K562 (cell line): ENCODE measurements at regions not wholly inside any gene's neighbourhood (a gene's known extent, or its start where the extent isn't known, plus 50 kb on each side); places are given as distances from the start of the nearest gene placed in this dataset.

Source experiments
- ATAC-seq: fragments of 200-7000 bp; cut with Tn5 transposase; 3 replicates; pipeline ENCODE4 v1.9.1; 2020; ENCODE audit warnings: moderate library complexity
- BruUV-seq: library from RNA; stranded (reverse); fragments of 400-500 nt; replicated peaks from 2 replicates; lab custom pipeline; 2021; lab: Mats Ljungman, UMichigan
- CTCF ChIA-PET: fragments of 300-600 bp; formaldehyde crosslinking; extraction: SDS; loops from one replicate; lab custom pipeline; 2021; ENCODE audit warnings: low intra/inter-chr PET ratio; lab: Yijun Ruan, JAX
- POLR2A ChIA-PET: fragments of 300-600, 350-650 bp; sonication (Branson Sonifier 250); formaldehyde crosslinking; extraction: SDS; loops from one replicate; lab custom pipeline; 2021; ENCODE audit warnings: antibody characterized with exemption, inconsistent platforms; lab: Yijun Ruan, JAX
- DNase-seq, 4 experiments: peaks; one replicate each; pipeline versions ENCODE4 v3.0.0 to v3.0.0-alpha.2; 2011 to 2018; ENCODE audit warnings: low spot score in 3 of 4, mixed read lengths in 3 of 4; ENCODE audit errors: extremely low read depth in 1 of 4
- FAIRE-seq: peaks from 2 replicates; lab custom pipeline; 2011; peaks lifted over from hg19 to GRCh38; lab: Jason Lieb, UNC
- H2AFZ ChIP-seq: 2 replicates; pipeline ENCODE4 v1.6.0; 2011; ENCODE audit warnings: low read depth, low read length, control low read depth, inconsistent platforms
- H3K27ac ChIP-seq: fragments of 200-600 bp; 3 replicates; pipeline ENCODE4 v1.8.0; 2011; ENCODE audit warnings: low read depth, mild to moderate bottlenecking, control low read depth, inconsistent platforms, low read length, moderate library complexity, mixed read lengths; ENCODE audit errors: extremely low read depth
- H3K27me3 ChIP-seq, 2 experiments: fragments of 300-600 bp in 1 of 2; 2 replicates in 1 of 2; 3 replicates in 1 of 2; pipeline versions ENCODE4 v1.6.0 to v1.8.0; 2011; ENCODE audit warnings: inconsistent platforms in 2 of 2, low read length in 2 of 2, mild to moderate bottlenecking in 1 of 2, mixed read lengths in 1 of 2, moderate library complexity in 1 of 2; ENCODE audit not compliant: control insufficient read depth in 2 of 2, insufficient read depth in 2 of 2
- H3K36me3 ChIP-seq: fragments of 300-600 bp; 3 replicates; pipeline ENCODE4 v1.8.0; 2011; ENCODE audit warnings: mild to moderate bottlenecking, low read length, inconsistent platforms; ENCODE audit not compliant: control insufficient read depth, insufficient read depth
- H3K4me1 ChIP-seq, 2 experiments: fragments of 200-600 bp in 1 of 2; replicated peaks in 1 of 2; 2 replicates in 1 of 2; 3 replicates in 1 of 2; pipeline versions ENCODE4 v1.5.1 to v1.8.0; 2011; ENCODE audit warnings: inconsistent platforms in 2 of 2, low read length in 2 of 2, mild to moderate bottlenecking in 1 of 2, mixed read lengths in 1 of 2, moderate library complexity in 1 of 2; ENCODE audit not compliant: control insufficient read depth in 2 of 2, insufficient read depth in 2 of 2
- H3K4me2 ChIP-seq: 2 replicates; pipeline ENCODE4 v1.6.1; 2011; ENCODE audit warnings: low read length, control low read depth, inconsistent platforms, mixed read lengths; ENCODE audit not compliant: insufficient read depth
- H3K4me3 ChIP-seq: fragments of 200-600 bp; sonication (generic), shearing (Covaris generic); 2 replicates; pipeline ENCODE4 v1.5.1; 2016; ENCODE audit warnings: control low read depth, inconsistent platforms
- H3K79me2 ChIP-seq: fragments of 200-600 bp; 3 replicates; pipeline ENCODE4 v1.8.0; 2011; ENCODE audit warnings: low read length, inconsistent platforms; ENCODE audit not compliant: control insufficient read depth, insufficient read depth
- H3K9ac ChIP-seq, 2 experiments: 2 replicates each; pipeline versions ENCODE4 v1.6.0 to v1.6.1; 2011; ENCODE audit warnings: low read depth in 2 of 2, low read length in 2 of 2, control low read depth in 1 of 2, inconsistent platforms in 1 of 2, mild to moderate bottlenecking in 1 of 2, mixed read lengths in 1 of 2; ENCODE audit not compliant: insufficient read depth in 1 of 2
- H3K9me1 ChIP-seq: one replicate; pipeline ENCODE4 v1.6.0; 2011; ENCODE audit warnings: inconsistent platforms, mild to moderate bottlenecking, low read length, moderate library complexity; ENCODE audit not compliant: control insufficient read depth, insufficient read depth
- H3K9me3 ChIP-seq: replicated peaks from 2 replicates; pipeline ENCODE4 v1.5.1; 2011; ENCODE audit warnings: low read depth, low read length, inconsistent platforms; ENCODE audit not compliant: control insufficient read depth, insufficient read depth
- H4K20me1 ChIP-seq: replicated peaks from 2 replicates; pipeline ENCODE4 v1.6.1; 2011; ENCODE audit warnings: low read length, inconsistent platforms, mixed read lengths; ENCODE audit not compliant: control insufficient read depth, insufficient read depth
- ATF7 ChIP-seq: fragments of 450-650 bp; IDR thresholded peaks from 2 replicates; pipeline ENCODE4 v1.7.1; 2014; ENCODE audit warnings: mild to moderate bottlenecking, moderate library complexity
- BRD9 ChIP-seq: fragments of 450-650 bp; IDR thresholded peaks from 2 replicates; pipeline ENCODE4 v1.6.1; 2018; ENCODE audit warnings: low read depth; ENCODE audit not compliant: partially characterized antibody
- CEBPG ChIP-seq, 3 experiments: fragments of 200-800 bp in 1 of 3; sonication (Bioruptor generic) in 1 of 3; sonication (generic) in 1 of 3; formaldehyde crosslinking in 1 of 3; IDR thresholded peaks in 2 of 3; conservative IDR thresholded peaks in 1 of 3; 2 replicates each; pipeline versions ENCODE4 v1.6.1 to v1.8.0; 2016 to 2022; ENCODE audit warnings: missing compliant biosample characterization in 2 of 3, missing genetic modification characterization in 2 of 3, mild to moderate bottlenecking in 1 of 3, missing genetic modification reagents in 1 of 3
- FUS ChIP-seq: fragments of 200-400 bp; formaldehyde crosslinking; optimal IDR thresholded peaks from 2 replicates; pipeline ENCODE3; 2017; ENCODE audit warnings: low read depth, low read length
- GTF2F1 ChIP-seq: IDR thresholded peaks from 2 replicates; pipeline ENCODE4 v1.6.1; 2011; ENCODE audit warnings: low read depth, low read length, improper control_type of control experiment
- KLF1 ChIP-seq: fragments of 450-650 bp; IDR thresholded peaks from 2 replicates; pipeline ENCODE4 v1.6.1; 2016; ENCODE audit warnings: missing genetic modification characterization, missing compliant biosample characterization
- KLF13 ChIP-seq: fragments of 450-650 bp; IDR thresholded peaks from 2 replicates; pipeline ENCODE4 v1.6.1; 2016; ENCODE audit warnings: missing genetic modification characterization, low read depth, mild to moderate bottlenecking, missing compliant biosample characterization, moderate library complexity, borderline replicate concordance
- MXD1 ChIP-seq: fragments of 250-450 bp; sonication (Bioruptor Pico); IDR thresholded peaks from 2 replicates; pipeline ENCODE4 v1.8.0; 2021; ENCODE audit warnings: borderline replicate concordance, mild to moderate bottlenecking, moderate library complexity; ENCODE audit not compliant: poor library complexity, severe bottlenecking
- NFATC3 ChIP-seq: fragments of 450-650 bp; IDR thresholded peaks from 2 replicates; pipeline ENCODE4 v1.6.1; 2017; ENCODE audit warnings: mild to moderate bottlenecking
- OTX1 ChIP-seq: fragments of 450-650 bp; formaldehyde crosslinking; IDR thresholded peaks from 2 replicates; pipeline ENCODE4 v1.4.0; 2022; ENCODE audit warnings: mild to moderate bottlenecking
- PREB ChIP-seq: sonication (generic); formaldehyde crosslinking; IDR thresholded peaks from 2 replicates; pipeline ENCODE4 v1.8.1; 2023; ENCODE audit warnings: mild to moderate bottlenecking, missing genetic modification reagents
- SMC3 ChIP-seq: conservative IDR thresholded peaks from 2 replicates; pipeline ENCODE4 v1.6.1; 2011; ENCODE audit warnings: low read depth, low read length, improper control_type of control experiment; ENCODE audit not compliant: insufficient read depth
- SP1 ChIP-seq: sonication (generic); formaldehyde crosslinking; IDR thresholded peaks from 2 replicates; pipeline ENCODE4 v1.8.1; 2022; ENCODE audit warnings: mild to moderate bottlenecking, missing genetic modification reagents
- TCF7 ChIP-seq: sonication (generic); IDR thresholded peaks from 2 replicates; pipeline ENCODE4 v1.6.1; 2016; ENCODE audit warnings: antibody characterized with exemption, borderline replicate concordance
- THAP12 ChIP-seq: fragments of 250-450 bp; sonication (Bioruptor Pico); IDR thresholded peaks from 2 replicates; pipeline ENCODE4 v1.9.0; 2021; ENCODE audit warnings: mild to moderate bottlenecking, inconsistent platforms
- ZC3H11A ChIP-seq: IDR thresholded peaks from 2 replicates; pipeline ENCODE4 v1.6.1; 2012; ENCODE audit warnings: low read depth, low read length, improper control_type of control experiment
- ZNF232 ChIP-seq: sonication (generic); formaldehyde crosslinking; IDR thresholded peaks from 2 replicates; pipeline ENCODE4 v1.8.0; 2022; ENCODE audit warnings: mild to moderate bottlenecking, missing genetic modification reagents
- ZNF354B ChIP-seq: fragments of 250-450 bp; sonication (Bioruptor Pico); IDR thresholded peaks from 2 replicates; pipeline ENCODE4 v1.4.0; 2020
- ZNF764 ChIP-seq: fragments of 250-450 bp; sonication (Bioruptor Pico); IDR thresholded peaks from 2 replicates; pipeline ENCODE4 v1.4.0; 2020; ENCODE audit warnings: low read depth, mild to moderate bottlenecking, moderate library complexity
- WGBS: fragments of 100-300 bp; shearing (Covaris generic); methylation state at CpG from one replicate; pipeline ENCODE4 v1.1.6; 2016; ENCODE audit warnings: low coverage, mixed read lengths; ENCODE audit not compliant: insufficient coverage; ENCODE audit errors: missing lambda C conversion rate; 5-methylcytosine and 5-hydroxymethylcytosine counted together
- in situ Hi-C: fragments of 300-500 bp; cut with MboI; formaldehyde crosslinking; loops from 4 replicates; pipeline ENCODE4 v1.15.0; 2018; ENCODE audit warnings: inconsistent platforms, mixed read lengths
- intact Hi-C: fragments of 100-400 bp; cut with micrococcal nuclease; formaldehyde crosslinking; loops from 2 replicates; pipeline ENCODE4 v1.14.2; 2022

DNA sequence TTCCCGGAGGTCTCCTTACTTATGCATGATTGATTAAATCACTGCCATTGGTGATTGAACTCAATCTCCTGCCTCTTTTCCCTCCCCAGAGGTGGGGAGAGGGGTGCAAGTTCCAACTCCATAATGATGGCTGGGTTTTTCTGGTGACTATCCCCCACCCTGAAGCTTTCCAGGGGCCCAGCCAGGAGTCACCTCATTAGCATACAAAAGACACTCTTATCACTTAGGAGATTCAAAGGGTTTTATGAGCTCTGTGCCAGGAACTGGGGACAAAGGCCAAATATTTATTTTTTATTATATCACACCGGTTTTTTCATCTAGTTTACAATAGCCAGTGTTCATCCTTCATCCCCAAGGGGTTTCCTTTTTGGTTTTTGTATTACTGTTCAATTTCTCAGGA lies 300.7 kb downstream of the ETNK1 start:
- ATAC-seq (no peak), DNase-seq (no peak), FAIRE-seq (no peak)
- no peak overlapping the region for H3K27ac ChIP-seq
- no peak overlapping the region for H3K9ac ChIP-seq
- H3K9me3 ChIP-seq, result no peaks in the 10 kb centered on the region
- H3K9me1 ChIP-seq, result no peaks in the 10 kb centered on the region
- H3K4me1 ChIP-seq, result no peaks in the 10 kb centered on the region
- 0% methylated on average over 2 of the region's 2 CpGs for WGBS
- POLR2A ChIA-PET, result no interaction called here
- H3K36me3 ChIP-seq, result no peaks in the 10 kb centered on the region
- intact Hi-C loops (no loop called here), in situ Hi-C loops (no loop called here)
- CTCF ChIA-PET, result no interaction called here
- no peak overlapping the region for H3K4me3 ChIP-seq
- H3K79me2 ChIP-seq, result no peaks in the 10 kb centered on the region
- no peak overlapping the region for H3K4me2 ChIP-seq
- peaks cover 2 to 3% of the 10 kb centered on the region in 2 experiments; a peak in 2 of 5 replicates for H3K27me3 ChIP-seq
- no TSS peak for BruUV-seq
- H4K20me1 ChIP-seq, result no peaks in the 10 kb centered on the region; the same call in 1 of the 2 replicates
- H2AFZ ChIP-seq, result no peak overlapping the region
- no peak for TF ChIP-seq GTF2F1
- no peak for TF ChIP-seq OTX1 (CRISPR knock-in tag)
- TF ChIP-seq ZNF764 (CRISPR knock-in tag), result no peak
- no peak for TF ChIP-seq CEBPG (CRISPR knock-in tag; IDR thresholded peaks at IDR 0.05)
- TF ChIP-seq CEBPG (tag; conservative IDR thresholded peaks at IDR 0.05 in 1 of 2, IDR thresholded peaks at IDR 0.05 in 1 of 2), result no peak
- TF ChIP-seq ZNF354B (CRISPR knock-in tag), result no peak
- no peak for TF ChIP-seq ZC3H11A
- TF ChIP-seq KLF1, result no peak
- TF ChIP-seq SMC3, result no peak
- TF ChIP-seq KLF13 (tag), result no peak
- no peak for TF ChIP-seq THAP12
- TF ChIP-seq ZNF232, result no peak
- TF ChIP-seq ATF7, result no peak
- TF ChIP-seq NFATC3, result no peak
- no peak for TF ChIP-seq FUS
- TF ChIP-seq SP1 (CRISPR knock-in tag), result no peak
- TF ChIP-seq TCF7, result no peak
- TF ChIP-seq BRD9, result no peak
- TF ChIP-seq PREB (CRISPR knock-in tag), result no peak
- no peak for TF ChIP-seq MXD1 (CRISPR knock-in tag)
